GM18508 (cell line): ENCODE measurements at regions not wholly inside any gene's neighbourhood (a gene's known extent, or its start where the extent isn't known, plus 50 kb on each side); places are given as distances from the start of the nearest gene placed in this dataset.
A peak's percentile ranks its signal among the peaks of the same experiment; 100 is the strongest.

ENCODE experiments used
- ATAC-seq: cut with Tn5 transposase; IDR thresholded peaks from one replicate; pipeline ENCODE4 v1.9.1; 2021; ENCODE audit warnings: moderate number of reproducible peaks; ENCODE audit not compliant: insufficient read depth, unreplicated experiment

- ATAC-seq: no peak
Observed at GRCh38 chr9:71590362-71590761, 178.0 kb downstream of the CEMIP2 start.

- ATAC-seq: no peak
Observed at GRCh38 chr9:71589612-71590011, 178.7 kb downstream of the CEMIP2 start.

GRCh38 chr9:71587576-71588362 is 180.5 kb downstream of the CEMIP2 start:
- ATAC-seq: no peak

GRCh38 chr9:71583792-71584191 is 184.5 kb downstream of the CEMIP2 start:
- no peak for ATAC-seq

GRCh38 chr9:71582347-71582746 is 186.0 kb downstream of the CEMIP2 start:
- ATAC-seq: no peak

- ATAC-seq: no peak
Observed at GRCh38 chr9:71581101-71581500, 187.2 kb downstream of the CEMIP2 start.

- ATAC-seq: no peak
Observed at GRCh38 chr9:71571186-71571585, 197.1 kb downstream of the CEMIP2 start.

- ATAC-seq: no peak
Observed at GRCh38 chr9:71567890-71568289, 200.4 kb downstream of the CEMIP2 start.

- no peak for ATAC-seq
Observed at GRCh38 chr9:71562140-71562539, 206.2 kb downstream of the CEMIP2 start.

GRCh38 chr9:71557310-71557709 is 211.0 kb downstream of the CEMIP2 start:
- no peak for ATAC-seq

GRCh38 chr9:71552480-71552879 is 215.8 kb downstream of the CEMIP2 start:
- no peak for ATAC-seq

GRCh38 chr9:71549023-71549422 is 219.3 kb downstream of the CEMIP2 start:
- ATAC-seq: peak; percentile 94

- ATAC-seq: no peak
Observed at GRCh38 chr9:71544464-71544863, 223.8 kb downstream of the CEMIP2 start.

- ATAC-seq: no peak
Observed at GRCh38 chr9:71541436-71541835, 226.9 kb downstream of the CEMIP2 start.

GRCh38 chr9:71524996-71525580 is 243.2 kb downstream of the CEMIP2 start:
- peak; percentile 71 for ATAC-seq

- ATAC-seq: no peak
Observed at GRCh38 chr9:71524516-71524915, 243.8 kb downstream of the CEMIP2 start.

- no peak for ATAC-seq
Observed at GRCh38 chr9:71521132-71521531, 247.2 kb downstream of the CEMIP2 start.

GRCh38 chr9:71519098-71519696 is 249.1 kb downstream of the CEMIP2 start:
- no peak for ATAC-seq

- ATAC-seq: no peak
Observed at GRCh38 chr9:71518045-71518827, 250.1 kb downstream of the CEMIP2 start.

GRCh38 chr9:71515626-71516025 is 252.7 kb downstream of the CEMIP2 start:
- no peak for ATAC-seq

GRCh38 chr9:71515107-71515506 is 253.2 kb downstream of the CEMIP2 start:
- no peak for ATAC-seq
